Mesenchymal stem cell (in vitro differentiated cells and primary cell): ENCODE measurements at regions not wholly inside any gene's neighbourhood (a gene's known extent, or its start where the extent isn't known, plus 50 kb on each side); places are given as distances from the start of the nearest gene placed in this dataset.
A peak's percentile ranks its signal among the peaks of the same experiment; 100 is the strongest.

Source experiments
- DNase-seq: peaks from one replicate; pipeline ENCODE4 v3.0.0-alpha.2; 2013
- H2AFZ ChIP-seq: one replicate; pipeline ENCODE4 v1.6.1; 2013; ENCODE audit warnings: low read depth, mild to moderate bottlenecking, control low read depth, inconsistent platforms, low read length, moderate library complexity
- H2AK5ac ChIP-seq: 2 replicates; pipeline ENCODE4 v1.6.1; 2013; ENCODE audit warnings: low read length, moderate library complexity, mild to moderate bottlenecking, inconsistent platforms; ENCODE audit not compliant: severe bottlenecking
- H2BK120ac ChIP-seq: one replicate; pipeline ENCODE4 v1.6.1; 2013; ENCODE audit warnings: low read depth, mild to moderate bottlenecking, inconsistent platforms, low read length, moderate library complexity
- H2BK12ac ChIP-seq, 2 experiments: one replicate each; pipeline ENCODE4 v1.6.1; 2013; ENCODE audit warnings: inconsistent platforms in 2 of 2, low read length in 2 of 2, mild to moderate bottlenecking in 2 of 2, moderate library complexity in 2 of 2, control low read depth in 1 of 2
- H2BK15ac ChIP-seq: one replicate; pipeline ENCODE4 v1.6.1; 2013; ENCODE audit warnings: mild to moderate bottlenecking, low read depth, inconsistent platforms; ENCODE audit not compliant: poor library complexity, severe bottlenecking
- H2BK5ac ChIP-seq: 2 replicates; pipeline ENCODE4 v1.6.1; 2013; ENCODE audit warnings: low read depth, mild to moderate bottlenecking, low read length, control low read depth, inconsistent platforms; ENCODE audit not compliant: poor library complexity, severe bottlenecking
- H3K14ac ChIP-seq, 2 experiments: one replicate each; pipeline ENCODE4 v1.6.1; 2013; ENCODE audit warnings: inconsistent platforms in 2 of 2, low read length in 2 of 2, control low read depth in 1 of 2, mild to moderate bottlenecking in 1 of 2, moderate library complexity in 1 of 2
- H3K18ac ChIP-seq, 2 experiments: one replicate each; pipeline ENCODE4 v1.6.1; 2013; ENCODE audit warnings: inconsistent platforms in 2 of 2, low read length in 2 of 2, control low read depth in 1 of 2, low read depth in 1 of 2, mild to moderate bottlenecking in 1 of 2
- H3K23ac ChIP-seq, 2 experiments: one replicate each; pipeline ENCODE4 v1.6.1; 2013; ENCODE audit warnings: inconsistent platforms in 2 of 2, low read length in 2 of 2, mild to moderate bottlenecking in 2 of 2, moderate library complexity in 2 of 2, control low read depth in 1 of 2
- H3K27ac ChIP-seq: 2 replicates; pipeline ENCODE4 v1.5.1; 2013; ENCODE audit warnings: mild to moderate bottlenecking, moderate library complexity, low read length, control low read depth, inconsistent platforms; ENCODE audit not compliant: poor library complexity, severe bottlenecking
- H3K27me3 ChIP-seq, 2 experiments: 2 replicates each; pipeline versions ENCODE4 v1.6.1 to v1.7.0; 2013; ENCODE audit warnings: low read length in 2 of 2, mild to moderate bottlenecking in 2 of 2, moderate library complexity in 2 of 2, control low read depth in 1 of 2, inconsistent platforms in 1 of 2; ENCODE audit not compliant: control insufficient read depth in 1 of 2, insufficient read depth in 1 of 2
- H3K36me3 ChIP-seq, 2 experiments: 2 replicates each; pipeline versions ENCODE4 v1.6.1 to v1.7.0; 2013; ENCODE audit warnings: low read length in 2 of 2, control low read depth in 1 of 2, inconsistent platforms in 1 of 2, low read depth in 1 of 2, mild to moderate bottlenecking in 1 of 2; ENCODE audit not compliant: insufficient read depth in 2 of 2, control insufficient read depth in 1 of 2
- H3K4ac ChIP-seq, 2 experiments: one replicate each; pipeline ENCODE4 v1.6.1; 2013; ENCODE audit warnings: inconsistent platforms in 2 of 2, low read length in 2 of 2, mild to moderate bottlenecking in 2 of 2, moderate library complexity in 2 of 2, control low read depth in 1 of 2, low read depth in 1 of 2
- H3K4me1 ChIP-seq: 2 replicates; pipeline ENCODE4 v1.6.1; 2013; ENCODE audit warnings: low read depth, low read length, control low read depth; ENCODE audit not compliant: control insufficient read depth, insufficient read depth
- H3K4me2 ChIP-seq: 2 replicates; pipeline ENCODE4 v1.6.1; 2013; ENCODE audit warnings: low read length, mild to moderate bottlenecking, inconsistent platforms; ENCODE audit not compliant: poor library complexity, severe bottlenecking
- H3K4me3 ChIP-seq, 2 experiments: 2 replicates each; pipeline versions ENCODE4 v1.5.1 to v1.7.0; 2013; ENCODE audit warnings: low read length in 2 of 2, mild to moderate bottlenecking in 2 of 2, control low read depth in 1 of 2, low read depth in 1 of 2; ENCODE audit not compliant: insufficient read depth in 1 of 2
- H3K79me1 ChIP-seq: replicated peaks from 2 replicates; pipeline ENCODE4 v1.6.1; 2013; ENCODE audit warnings: mild to moderate bottlenecking, control low read depth, low read length, inconsistent platforms; ENCODE audit not compliant: poor library complexity, severe bottlenecking
- H3K9ac ChIP-seq: 2 replicates; pipeline ENCODE4 v1.7.0; 2013; ENCODE audit warnings: mild to moderate bottlenecking, low read length, moderate library complexity
- H3K9me3 ChIP-seq: 2 replicates; pipeline ENCODE4 v1.7.0; 2013; ENCODE audit warnings: mild to moderate bottlenecking, low read length; ENCODE audit not compliant: control insufficient read depth
- H4K8ac ChIP-seq: one replicate; pipeline ENCODE4 v1.6.1; 2013; ENCODE audit warnings: inconsistent platforms, mild to moderate bottlenecking, low read length, moderate library complexity
- H4K91ac ChIP-seq: one replicate; pipeline ENCODE4 v1.6.1; 2013; ENCODE audit warnings: mild to moderate bottlenecking, low read length, inconsistent platforms
- WGBS: methylation state at CpG from one replicate; pipeline ENCODE4 v1.1.7; 2013; ENCODE audit warnings: mixed read lengths; 5-methylcytosine and 5-hydroxymethylcytosine counted together

DNA sequence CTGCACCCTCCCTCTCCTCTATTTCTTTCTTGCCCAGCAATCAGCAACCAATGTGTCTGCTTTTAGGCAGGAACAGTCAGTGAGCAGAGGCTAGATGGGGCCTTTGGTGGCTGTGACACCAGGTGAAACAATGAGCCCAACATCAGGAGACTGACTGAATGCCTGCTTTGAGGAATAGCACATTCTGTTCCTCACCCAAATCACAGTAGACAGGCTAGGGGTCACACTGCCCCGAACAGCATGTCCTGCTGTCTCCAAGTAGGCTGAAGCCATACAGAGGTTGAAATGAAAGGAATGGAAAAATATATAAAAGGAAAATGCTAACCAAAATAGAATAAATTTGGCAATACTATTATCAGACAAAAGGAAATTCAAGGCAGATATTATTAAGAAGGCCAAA lies 122.5 kb upstream of the GDNF start:
- no peak overlapping the region for H3K4me3 ChIP-seq
- WGBS: no CpG with 5 or more reads among the region's 1 CpG

GRCh38 chr5:37957218-37957617 lies 117.4 kb upstream of the GDNF start:
- Histone ChIP-seq H2AFZ (no peak overlapping the region), H3K9ac (no peak overlapping the region), H3K4me1 (no peaks in the 10 kb centered on the region), H3K18ac (no peak overlapping the region), H4K8ac (no peak overlapping the region), H3K14ac (no peak overlapping the region), H3K23ac (no peak overlapping the region), H3K79me1 (no peaks in the 10 kb centered on the region), H4K91ac (no peak overlapping the region), H3K36me3 (no peaks in the 10 kb centered on the region), H2BK12ac (no peak overlapping the region), H2BK120ac (no peak overlapping the region), H3K4me3 (no peak overlapping the region), H2BK15ac (no peak overlapping the region), H3K27ac (no peak overlapping the region), H3K4me2 (no peak overlapping the region), H2AK5ac (no peak overlapping the region), H2BK5ac (no peak overlapping the region), H3K27me3 (peaks cover 0 to 4% of the 10 kb centered on the region in 2 experiments), H3K9me3 (peaks cover 45% of the 10 kb centered on the region), H3K4ac (no peak overlapping the region)
- no peak for DNase-seq
- 38% methylated on average over 1 of the region's 1 CpG for WGBS

More for the DNA sequence above, 122.5 kb upstream of the GDNF start:
- Histone ChIP-seq H2AFZ (no peak overlapping the region), H2BK120ac (no peak overlapping the region), H2BK15ac (no peak overlapping the region), H4K91ac (no peak overlapping the region), H2BK5ac (no peak overlapping the region), H3K27me3 (peaks cover 11 to 16% of the 10 kb centered on the region in 2 experiments), H2BK12ac (no peak overlapping the region), H3K18ac (no peak overlapping the region), H3K23ac (no peak overlapping the region), H3K9me3 (peaks cover 31% of the 10 kb centered on the region), H4K8ac (no peak overlapping the region), H3K27ac (no peak overlapping the region), H3K4ac (no peak overlapping the region), H2AK5ac (no peak overlapping the region), H3K36me3 (no peaks in the 10 kb centered on the region), H3K4me2 (no peak overlapping the region), H3K14ac (no peak overlapping the region), H3K4me1 (no peaks in the 10 kb centered on the region), H3K9ac (no peak overlapping the region), H3K79me1 (no peaks in the 10 kb centered on the region)
- DNase-seq: no peak

DNA sequence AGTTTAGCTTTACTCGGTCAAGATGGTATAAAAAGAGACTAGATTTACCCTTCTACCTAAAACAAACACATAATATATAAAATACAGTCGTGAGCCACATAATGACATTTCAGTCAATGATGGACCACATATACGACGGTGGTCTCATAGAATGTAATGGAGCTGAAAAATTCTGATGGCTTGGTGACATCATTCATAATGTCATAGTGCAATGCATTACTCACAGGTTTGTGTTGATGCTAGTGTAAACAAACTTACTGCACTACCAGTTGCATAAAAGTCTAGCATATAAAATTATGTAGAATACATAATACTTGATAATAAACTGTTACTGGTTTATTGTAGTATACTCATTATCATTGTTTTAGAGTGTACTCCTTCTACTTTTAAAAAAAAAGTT lies 115.9 kb upstream of the GDNF start:
- Histone ChIP-seq H3K14ac (no peak overlapping the region), H3K18ac (no peak overlapping the region), H2BK15ac (no peak overlapping the region), H3K27me3 (peaks cover 0 to 10% of the 10 kb centered on the region in 2 experiments), H2BK5ac (no peak overlapping the region), H2BK120ac (no peak overlapping the region), H2BK12ac (no peak overlapping the region), H3K4me1 (no peaks in the 10 kb centered on the region), H3K9me3 (peaks cover 44% of the 10 kb centered on the region), H3K36me3 (no peaks in the 10 kb centered on the region), H3K4me2 (no peak overlapping the region), H4K8ac (no peak overlapping the region), H4K91ac (no peak overlapping the region), H2AK5ac (no peak overlapping the region), H3K4ac (no peak overlapping the region), H3K4me3 (no peak overlapping the region), H3K23ac (no peak overlapping the region), H3K79me1 (no peaks in the 10 kb centered on the region), H2AFZ (no peak overlapping the region), H3K9ac (no peak overlapping the region), H3K27ac (no peak overlapping the region)
- DNase-seq: peak; percentile 2
- 100% methylated on average over 1 of the region's 4 CpGs for WGBS

- H3K4me3 ChIP-seq: no peak overlapping the region
- peaks cover 32% of the 10 kb centered on the region for H3K9me3 ChIP-seq
- H4K91ac ChIP-seq: no peak overlapping the region
- H4K8ac ChIP-seq: no peak overlapping the region
- H2AK5ac ChIP-seq: no peak overlapping the region
- H3K79me1 ChIP-seq: no peaks in the 10 kb centered on the region
- no peak overlapping the region for H2AFZ ChIP-seq
- no peak overlapping the region for H3K14ac ChIP-seq
- H2BK120ac ChIP-seq: no peak overlapping the region
- no peak overlapping the region for H2BK15ac ChIP-seq
- DNase-seq: no peak
- H2BK12ac ChIP-seq: no peak overlapping the region
- no peak overlapping the region for H3K9ac ChIP-seq
- no peak overlapping the region for H3K4me2 ChIP-seq
- no peaks in the 10 kb centered on the region for H3K4me1 ChIP-seq
- no peak overlapping the region for H3K23ac ChIP-seq
- H3K4ac ChIP-seq: no peak overlapping the region
- no peak overlapping the region for H3K18ac ChIP-seq
- no peak overlapping the region for H3K27ac ChIP-seq
- H3K27me3 ChIP-seq: peaks cover 0 to 10% of the 10 kb centered on the region in 2 experiments
- H2BK5ac ChIP-seq: no peak overlapping the region
- no peaks in the 10 kb centered on the region for H3K36me3 ChIP-seq
Measured at GRCh38 chr5:37954561-37954960, 114.7 kb upstream of the GDNF start.
